ENCODE measurements at regions not wholly inside any gene's neighbourhood (a gene's known extent, or its start where the extent isn't known, plus 50 kb on each side); places are given as distances from the start of the nearest gene placed in this dataset.

GRCh38 chr4:133938061-133938460 lies 263.5 kb downstream of the PABPC4L start:
- no peak for TF ChIP-seq CTCF (IDR thresholded peaks at IDR 0.05; ENCODE audit: extremely low read depth, missing control alignments)
- DNase-seq (ENCODE audit: low spot score) = no peak

- no peak for DNase-seq (ENCODE audit: low spot score)
- no peak for TF ChIP-seq CTCF (IDR thresholded peaks at IDR 0.05; ENCODE audit: extremely low read depth, missing control alignments)
These were observed 271.9 kb downstream of the PABPC4L start for GRCh38 chr4:133929531-133930239.

GRCh38 chr4:133921280-133922195 lies 280.1 kb downstream of the PABPC4L start:
- no peak for TF ChIP-seq CTCF (IDR thresholded peaks at IDR 0.05; ENCODE audit: extremely low read depth, missing control alignments)
- DNase-seq (ENCODE audit: low spot score) = no peak

- no peak for TF ChIP-seq CTCF (IDR thresholded peaks at IDR 0.05; ENCODE audit: extremely low read depth, missing control alignments)
- no peak for DNase-seq (ENCODE audit: low spot score)
These were observed 281.4 kb downstream of the PABPC4L start for GRCh38 chr4:133920236-133920635.

GRCh38 chr4:133910165-133910564 lies 291.4 kb downstream of the PABPC4L start:
- DNase-seq (ENCODE audit: low spot score) = no peak
- TF ChIP-seq CTCF (IDR thresholded peaks at IDR 0.05; ENCODE audit: extremely low read depth, missing control alignments) = no peak

- TF ChIP-seq CTCF (IDR thresholded peaks at IDR 0.05; ENCODE audit: extremely low read depth, missing control alignments) = no peak
- no peak for DNase-seq (ENCODE audit: low spot score)
These were observed 298.6 kb downstream of the PABPC4L start for GRCh38 chr4:133903029-133903428.

GRCh38 chr4:133891011-133891410 lies 310.6 kb downstream of the PABPC4L start:
- no peak for TF ChIP-seq CTCF (IDR thresholded peaks at IDR 0.05; ENCODE audit: extremely low read depth, missing control alignments)
- no peak for DNase-seq (ENCODE audit: low spot score)

Measured in GM20000 (cell line).